GM13976 (cell line): ENCODE measurements at regions not wholly inside any gene's neighbourhood (a gene's known extent, or its start where the extent isn't known, plus 50 kb on each side); places are given as distances from the start of the nearest gene placed in this dataset.
A peak's percentile ranks its signal among the peaks of the same experiment; 100 is the strongest.
"Not testable (repeated sequence)": the region's sequence is repeated elsewhere in the genome, so short reads cannot be mapped to it uniquely, and the experiment has no call there.

ENCODE experiments used
- DNase-seq: peaks from one replicate; pipeline ENCODE4 v3.0.0; 2012; ENCODE audit warnings: low spot score
- CTCF ChIP-seq: IDR thresholded peaks from 2 replicates; pipeline ENCODE4 v1.5.1; 2012; ENCODE audit warnings: borderline replicate concordance, mild to moderate bottlenecking; ENCODE audit not compliant: insufficient read depth; ENCODE audit errors: extremely low read depth, missing control alignments, control extremely low read depth
- in situ Hi-C: fragments of 300-500 bp; cut with MboI; formaldehyde crosslinking; loops from one replicate; pipeline ENCODE4 v1.12.0; 2022; ENCODE audit warnings: low sequenced_read_pairs, mixed read lengths, inconsistent platforms; ENCODE audit not compliant: unreplicated experiment

GRCh38 chr2:2646433-2647051, 315.5 kb upstream of the MYT1L start:
- TF ChIP-seq CTCF = no peak
- DNase-seq = no peak
- in situ Hi-C loops = no loop called here

- in situ Hi-C loops = no loop called here
- peak; percentile 9 for DNase-seq
Observed at GRCh38 chr2:2645162-2645855, 314.2 kb upstream of the MYT1L start.

GRCh38 chr2:2644751-2645150, 313.7 kb upstream of the MYT1L start:
- DNase-seq, in situ Hi-C loops: not testable (repeated sequence)

More at GRCh38 chr2:2645162-2645855, 314.2 kb upstream of the MYT1L start:
- no peak for TF ChIP-seq CTCF

GRCh38 chr2:2644040-2644439, 313.0 kb upstream of the MYT1L start:
- in situ Hi-C loops = no loop called here

GRCh38 chr2:2642906-2643890, 312.1 kb upstream of the MYT1L start:
- no peak for TF ChIP-seq CTCF
- in situ Hi-C loops = no loop called here
- DNase-seq = peak; percentile 23

More at GRCh38 chr2:2644040-2644439, 313.0 kb upstream of the MYT1L start:
- DNase-seq = peak; percentile 16
- no peak for TF ChIP-seq CTCF

- no peak for TF ChIP-seq CTCF
- peak; percentile 12 for DNase-seq
- in situ Hi-C loops = no loop called here
Observed at GRCh38 chr2:2641541-2642410, 310.7 kb upstream of the MYT1L start.
